Activated T-cell treated with anti-CD3 and anti-CD28 coated beads, Interleukin-2, amount 50 U/mL, for 48 hours (primary cell): ENCODE measurements at regions not wholly inside any gene's neighbourhood (a gene's known extent, or its start where the extent isn't known, plus 50 kb on each side); places are given as distances from the start of the nearest gene placed in this dataset.
"Not testable (repeated sequence)": the region's sequence is repeated elsewhere in the genome, so short reads cannot be mapped to it uniquely, and the experiment has no call there.

Source experiments
- DNase-seq, 2 experiments: peaks; one replicate each; pipeline ENCODE4 v3.0.0-alpha.2; 2020

GRCh38 chr15:84360902-84361301 is 125.3 kb downstream of the GOLGA6L4 start:
- not testable (repeated sequence) for DNase-seq

GRCh38 chr15:84384421-84384820 is 148.8 kb downstream of the GOLGA6L4 start:
- not testable (repeated sequence) for DNase-seq

- no peak for DNase-seq
Observed at GRCh38 chr15:84387086-84387485, 151.5 kb downstream of the GOLGA6L4 start.

- not testable (repeated sequence) for DNase-seq
Observed at GRCh38 chr15:84388201-84388600, 152.6 kb downstream of the GOLGA6L4 start.

- DNase-seq, result not testable (repeated sequence)
Observed at GRCh38 chr15:84388638-84389037, 153.1 kb downstream of the GOLGA6L4 start.

- not testable (repeated sequence) for DNase-seq
Observed at GRCh38 chr15:84390324-84390723, 154.8 kb downstream of the GOLGA6L4 start.

- DNase-seq, result no peak
Observed at GRCh38 chr15:84391191-84391590, 155.6 kb downstream of the GOLGA6L4 start.

- DNase-seq, result not testable (repeated sequence)
Observed at GRCh38 chr15:84392020-84392419, 156.4 kb downstream of the GOLGA6L4 start.

GRCh38 chr15:84393386-84393936 is 157.9 kb downstream of the GOLGA6L4 start:
- DNase-seq, result peak in 1 of 2 experiments; percentile 13

GRCh38 chr15:84393966-84394365 is 158.4 kb downstream of the GOLGA6L4 start:
- DNase-seq, result not testable (repeated sequence)

GRCh38 chr15:84395384-84395783 is 159.8 kb downstream of the GOLGA6L4 start:
- DNase-seq, result not testable (repeated sequence)

GRCh38 chr15:84395881-84396280 is 160.3 kb downstream of the GOLGA6L4 start:
- not testable (repeated sequence) for DNase-seq

- peak in 1 of 2 experiments; percentile 7 for DNase-seq
Observed at GRCh38 chr15:84397066-84397465, 161.5 kb downstream of the GOLGA6L4 start.

GRCh38 chr15:84398087-84398486 is 162.5 kb downstream of the GOLGA6L4 start:
- DNase-seq, result not testable (repeated sequence)

GRCh38 chr15:84398763-84399701 is 163.5 kb downstream of the GOLGA6L4 start:
- DNase-seq, result peak in 1 of 2 experiments; percentile 13

GRCh38 chr15:84400017-84400740 is 164.6 kb downstream of the GOLGA6L4 start:
- peak in 1 of 2 experiments; percentile 8 for DNase-seq

GRCh38 chr15:84400820-84401219 is 165.2 kb downstream of the GOLGA6L4 start:
- DNase-seq, result peak in 1 of 2 experiments; percentile 7

- peak in 1 of 2 experiments; percentile 7 for DNase-seq
Observed at GRCh38 chr15:84401461-84401860, 165.9 kb downstream of the GOLGA6L4 start.

GRCh38 chr15:84401891-84402840 is 166.6 kb downstream of the GOLGA6L4 start:
- DNase-seq, result peak in 1 of 2 experiments; percentile 7

- DNase-seq, result no peak
Observed at GRCh38 chr15:84402856-84403608, 167.5 kb downstream of the GOLGA6L4 start.

- DNase-seq, result not testable (repeated sequence)
Observed at GRCh38 chr15:84409357-84409756, 173.8 kb downstream of the GOLGA6L4 start.
